GM23338 (cell line): ENCODE measurements at regions not wholly inside any gene's neighbourhood (a gene's known extent, or its start where the extent isn't known, plus 50 kb on each side); places are given as distances from the start of the nearest gene placed in this dataset.

ENCODE experiments used
- ATAC-seq: fragments of 200-7000 bp; cut with Tn5 transposase; 3 replicates; pipeline ENCODE4 v1.9.1; 2020
- DNase-seq: peaks from one replicate; pipeline ENCODE4 v3.0.0-alpha.2; 2015; ENCODE audit warnings: low spot score
- H2AFZ ChIP-seq: fragments of 200-600 bp; sonication (generic); 2 replicates; pipeline ENCODE4 v1.8.0; 2016; ENCODE audit warnings: antibody characterized with exemption, mild to moderate bottlenecking, moderate library complexity
- H3F3A ChIP-seq: fragments of 200-600 bp; sonication (generic); replicated peaks from 2 replicates; pipeline ENCODE4 v1.8.0; 2017; ENCODE audit warnings: antibody characterized with exemption, mixed run types, low read depth
- H3K27ac ChIP-seq: fragments of 200-600 bp; sonication (generic); 2 replicates; pipeline ENCODE4 v1.6.1; 2016; ENCODE audit warnings: low read depth
- H3K27me3 ChIP-seq: fragments of 200-600 bp; sonication (generic); 2 replicates; pipeline ENCODE4 v1.8.0; 2016; ENCODE audit warnings: mild to moderate bottlenecking, mixed run types, moderate library complexity; ENCODE audit not compliant: insufficient read depth
- H3K36me3 ChIP-seq: fragments of 200-600 bp; sonication (generic); 2 replicates; pipeline ENCODE4 v1.8.0; 2016; ENCODE audit warnings: mild to moderate bottlenecking; ENCODE audit not compliant: insufficient read depth
- H3K4me1 ChIP-seq: fragments of 200-600 bp; sonication (generic); 2 replicates; pipeline ENCODE4 v1.8.0; 2016; ENCODE audit warnings: mild to moderate bottlenecking, moderate library complexity; ENCODE audit not compliant: insufficient read depth
- H3K4me2 ChIP-seq: fragments of 200-600 bp; sonication (generic); 2 replicates; pipeline ENCODE4 v1.7.1; 2017; ENCODE audit warnings: mixed run types
- H3K4me3 ChIP-seq: fragments of 200-600 bp; sonication (generic); 2 replicates; pipeline ENCODE4 v1.6.1; 2016; ENCODE audit warnings: mixed run types
- H3K79me2 ChIP-seq: fragments of 200-600 bp; sonication (generic); replicated peaks from 2 replicates; pipeline ENCODE4 v1.8.0; 2017; ENCODE audit warnings: mild to moderate bottlenecking; ENCODE audit not compliant: insufficient read depth
- H3K9me2 ChIP-seq: fragments of 200-600 bp; sonication (generic); 2 replicates; pipeline ENCODE4 v1.8.0; 2017; ENCODE audit not compliant: insufficient read depth
- H4K20me1 ChIP-seq: fragments of 200-600 bp; sonication (generic); replicated peaks from 2 replicates; pipeline ENCODE4 v1.8.0; 2017; ENCODE audit warnings: mild to moderate bottlenecking; ENCODE audit not compliant: insufficient read depth
- H3K27ac Mint-ChIP-seq: 2 replicates; pipeline ENCODE4 v1.8.0; 2020; ENCODE audit warnings: inconsistent platforms, mild to moderate bottlenecking, moderate library complexity, mixed read lengths
- H3K27me3 Mint-ChIP-seq: 3 replicates; pipeline ENCODE4 v1.8.0; 2022; ENCODE audit warnings: low read depth, mild to moderate bottlenecking, moderate library complexity, mixed read lengths, inconsistent platforms; ENCODE audit not compliant: insufficient read depth, poor library complexity
- H3K36me3 Mint-ChIP-seq: 3 replicates; pipeline ENCODE4 v1.8.0; 2021; ENCODE audit warnings: low read depth, mild to moderate bottlenecking, inconsistent platforms, moderate library complexity, mixed read lengths
- H3K4me1 Mint-ChIP-seq: 3 replicates; pipeline ENCODE4 v1.8.0; 2020; ENCODE audit warnings: mild to moderate bottlenecking, inconsistent platforms, mixed read lengths
- H3K4me3 Mint-ChIP-seq: 3 replicates; pipeline ENCODE4 v1.8.0; 2021; ENCODE audit warnings: moderate library complexity, mild to moderate bottlenecking, inconsistent platforms, mixed read lengths
- H3K9me3 Mint-ChIP-seq: 3 replicates; pipeline ENCODE4 v1.8.0; 2020; ENCODE audit warnings: moderate library complexity, mild to moderate bottlenecking, inconsistent platforms, mixed read lengths
- CREB1 ChIP-seq: fragments of 250-450 bp; sonication (Bioruptor Pico); IDR thresholded peaks from 2 replicates; pipeline ENCODE4 v1.5.0; 2020; ENCODE audit warnings: low read depth, mild to moderate bottlenecking, moderate library complexity
- EZH2phosphoT487 ChIP-seq: fragments of 200-600 bp; sonication (generic); IDR thresholded peaks from one replicate; pipeline ENCODE4 v1.8.1; 2018; ENCODE audit warnings: antibody characterized with exemption; ENCODE audit not compliant: unreplicated experiment
- NANOG ChIP-seq: IDR thresholded peaks from 2 replicates; pipeline ENCODE4 v1.6.1; 2016; ENCODE audit warnings: antibody characterized with exemption, borderline replicate concordance
- POLR2AphosphoS5 ChIP-seq: IDR thresholded peaks from 2 replicates; pipeline ENCODE4 v1.6.1; 2016; ENCODE audit warnings: antibody characterized with exemption, low read depth
- REST ChIP-seq: IDR thresholded peaks from one replicate; pipeline ENCODE4 v1.6.1; 2018; ENCODE audit warnings: antibody characterized with exemption; ENCODE audit not compliant: unreplicated experiment
- STAT1 ChIP-seq: IDR thresholded peaks from one replicate; pipeline ENCODE4 v1.6.1; 2016; ENCODE audit warnings: antibody characterized with exemption; ENCODE audit not compliant: unreplicated experiment
- ZNF114 ChIP-seq: fragments of 250-450 bp; sonication (Bioruptor Pico); IDR thresholded peaks from 2 replicates; pipeline ENCODE4 v1.5.0; 2020; ENCODE audit warnings: mild to moderate bottlenecking, moderate library complexity
- TF ChIP-seq, protein P1 (sequence below): fragments of 250-450 bp; sonication (Bioruptor Pico); IDR thresholded peaks from 2 replicates; pipeline ENCODE4 v1.5.0; 2020; ENCODE audit warnings: mild to moderate bottlenecking, moderate library complexity

- TF ChIP-seq CREB1 (no peak), STAT1 (no peak), NANOG (no peak)
Measured at GRCh38 chr10:78591066-78591465, 477.7 kb upstream of the ZMIZ1 start (continued).

DNA sequence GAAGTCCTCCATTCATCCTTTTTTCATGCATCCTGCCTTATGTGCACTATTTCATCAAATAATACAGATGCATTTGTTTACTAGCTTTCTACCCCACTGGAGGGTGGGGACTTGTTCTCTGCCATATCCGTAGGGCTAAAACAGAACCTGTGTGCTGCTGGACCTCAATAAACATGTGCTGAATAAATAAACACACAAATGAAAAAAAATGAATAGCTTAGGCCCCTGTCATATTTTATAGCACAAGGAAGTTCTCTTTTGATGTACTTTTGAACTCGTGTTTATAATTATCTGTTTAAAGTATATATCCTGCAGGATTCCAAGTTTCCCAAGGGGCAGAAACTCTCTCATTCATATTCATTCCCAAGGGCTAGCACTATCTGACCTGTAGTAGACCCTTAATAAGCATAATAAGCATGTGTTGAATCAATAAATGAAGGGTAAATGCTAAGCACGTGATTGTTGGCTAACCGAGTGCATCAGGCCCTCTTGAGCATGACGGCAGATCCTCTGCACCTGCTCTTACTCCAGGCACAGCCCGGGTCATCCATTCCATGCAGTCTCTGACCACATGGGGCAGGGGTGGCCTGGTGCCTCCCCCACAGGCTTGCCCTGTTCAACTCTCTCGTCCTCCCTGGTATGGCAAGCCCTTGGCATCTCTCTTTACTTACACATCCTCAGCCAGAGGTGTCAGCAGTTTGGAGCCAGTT, 474.1 kb upstream of the ZMIZ1 start:
- Histone ChIP-seq H3K4me2 (no peak overlapping the region), H3K79me2 (no peaks in the 10 kb centered on the region), H4K20me1 (no peaks in the 10 kb centered on the region), H3K4me3 (no peak overlapping the region), H3K27me3 (no peaks in the 10 kb centered on the region), H2AFZ (no peak overlapping the region), H3F3A (no peaks in the 10 kb centered on the region), H3K4me1 (no peaks in the 10 kb centered on the region), H3K36me3 (no peaks in the 10 kb centered on the region), H3K27ac (no peak overlapping the region), H3K9me2 (peaks cover 5% of the 10 kb centered on the region; the same call in 1 of the 2 replicates)
- Mint-ChIP-seq H3K9me3 (peaks cover 5% of the 10 kb centered on the region; the same call in 1 of the 3 replicates), H3K27me3 (peaks cover 2% of the 10 kb centered on the region), H3K4me1 (no peaks in the 10 kb centered on the region), H3K36me3 (no peaks in the 10 kb centered on the region), H3K27ac (no peak overlapping the region), H3K4me3 (no peak overlapping the region)
- DNase-seq: no peak
- TF ChIP-seq EZH2phosphoT487 (no peak), POLR2AphosphoS5 (no peak), REST (no peak), CREB1 (no peak), ZNF114 (CRISPR knock-in tag) (no peak)
- TF ChIP-seq, protein P1, sequence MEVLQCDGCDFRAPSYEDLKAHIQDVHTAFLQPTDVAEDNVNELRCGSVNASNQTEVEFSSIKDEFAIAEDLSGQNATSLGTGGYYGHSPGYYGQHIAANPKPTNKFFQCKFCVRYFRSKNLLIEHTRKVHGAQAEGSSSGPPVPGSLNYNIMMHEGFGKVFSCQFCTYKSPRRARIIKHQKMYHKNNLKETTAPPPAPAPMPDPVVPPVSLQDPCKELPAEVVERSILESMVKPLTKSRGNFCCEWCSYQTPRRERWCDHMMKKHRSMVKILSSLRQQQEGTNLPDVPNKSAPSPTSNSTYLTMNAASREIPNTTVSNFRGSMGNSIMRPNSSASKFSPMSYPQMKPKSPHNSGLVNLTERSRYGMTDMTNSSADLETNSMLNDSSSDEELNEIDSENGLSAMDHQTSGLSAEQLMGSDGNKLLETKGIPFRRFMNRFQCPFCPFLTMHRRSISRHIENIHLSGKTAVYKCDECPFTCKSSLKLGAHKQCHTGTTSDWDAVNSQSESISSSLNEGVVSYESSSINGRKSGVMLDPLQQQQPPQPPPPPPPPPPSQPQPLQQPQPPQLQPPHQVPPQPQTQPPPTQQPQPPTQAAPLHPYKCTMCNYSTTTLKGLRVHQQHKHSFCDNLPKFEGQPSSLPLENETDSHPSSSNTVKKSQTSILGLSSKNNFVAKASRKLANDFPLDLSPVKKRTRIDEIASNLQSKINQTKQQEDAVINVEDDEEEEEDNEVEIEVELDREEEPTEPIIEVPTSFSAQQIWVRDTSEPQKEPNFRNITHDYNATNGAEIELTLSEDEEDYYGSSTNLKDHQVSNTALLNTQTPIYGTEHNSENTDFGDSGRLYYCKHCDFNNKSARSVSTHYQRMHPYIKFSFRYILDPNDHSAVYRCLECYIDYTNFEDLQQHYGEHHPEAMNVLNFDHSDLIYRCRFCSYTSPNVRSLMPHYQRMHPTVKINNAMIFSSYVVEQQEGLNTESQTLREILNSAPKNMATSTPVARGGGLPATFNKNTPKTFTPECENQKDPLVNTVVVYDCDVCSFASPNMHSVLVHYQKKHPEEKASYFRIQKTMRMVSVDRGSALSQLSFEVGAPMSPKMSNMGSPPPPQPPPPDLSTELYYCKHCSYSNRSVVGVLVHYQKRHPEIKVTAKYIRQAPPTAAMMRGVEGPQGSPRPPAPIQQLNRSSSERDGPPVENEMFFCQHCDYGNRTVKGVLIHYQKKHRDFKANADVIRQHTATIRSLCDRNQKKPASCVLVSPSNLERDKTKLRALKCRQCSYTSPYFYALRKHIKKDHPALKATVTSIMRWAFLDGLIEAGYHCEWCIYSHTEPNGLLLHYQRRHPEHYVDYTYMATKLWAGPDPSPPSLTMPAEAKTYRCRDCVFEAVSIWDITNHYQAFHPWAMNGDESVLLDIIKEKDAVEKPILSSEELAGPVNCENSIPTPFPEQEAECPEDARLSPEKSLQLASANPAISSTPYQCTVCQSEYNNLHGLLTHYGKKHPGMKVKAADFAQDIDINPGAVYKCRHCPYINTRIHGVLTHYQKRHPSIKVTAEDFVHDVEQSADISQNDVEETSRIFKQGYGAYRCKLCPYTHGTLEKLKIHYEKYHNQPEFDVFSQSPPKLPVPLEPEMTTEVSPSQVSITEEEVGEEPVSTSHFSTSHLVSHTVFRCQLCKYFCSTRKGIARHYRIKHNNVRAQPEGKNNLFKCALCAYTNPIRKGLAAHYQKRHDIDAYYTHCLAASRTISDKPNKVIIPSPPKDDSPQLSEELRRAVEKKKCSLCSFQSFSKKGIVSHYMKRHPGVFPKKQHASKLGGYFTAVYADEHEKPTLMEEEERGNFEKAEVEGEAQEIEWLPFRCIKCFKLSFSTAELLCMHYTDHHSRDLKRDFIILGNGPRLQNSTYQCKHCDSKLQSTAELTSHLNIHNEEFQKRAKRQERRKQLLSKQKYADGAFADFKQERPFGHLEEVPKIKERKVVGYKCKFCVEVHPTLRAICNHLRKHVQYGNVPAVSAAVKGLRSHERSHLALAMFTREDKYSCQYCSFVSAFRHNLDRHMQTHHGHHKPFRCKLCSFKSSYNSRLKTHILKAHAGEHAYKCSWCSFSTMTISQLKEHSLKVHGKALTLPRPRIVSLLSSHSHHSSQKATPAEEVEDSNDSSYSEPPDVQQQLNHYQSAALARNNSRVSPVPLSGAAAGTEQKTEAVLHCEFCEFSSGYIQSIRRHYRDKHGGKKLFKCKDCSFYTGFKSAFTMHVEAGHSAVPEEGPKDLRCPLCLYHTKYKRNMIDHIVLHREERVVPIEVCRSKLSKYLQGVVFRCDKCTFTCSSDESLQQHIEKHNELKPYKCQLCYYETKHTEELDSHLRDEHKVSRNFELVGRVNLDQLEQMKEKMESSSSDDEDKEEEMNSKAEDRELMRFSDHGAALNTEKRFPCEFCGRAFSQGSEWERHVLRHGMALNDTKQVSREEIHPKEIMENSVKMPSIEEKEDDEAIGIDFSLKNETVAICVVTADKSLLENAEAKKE (CRISPR knock-in tag): no peak
- no peak for ATAC-seq
